CD1c-positive myeloid dendritic cell (primary cell): ENCODE measurements at regions not wholly inside any gene's neighbourhood (a gene's known extent, or its start where the extent isn't known, plus 50 kb on each side); places are given as distances from the start of the nearest gene placed in this dataset.
"Not testable (repeated sequence)": the region's sequence is repeated elsewhere in the genome, so short reads cannot be mapped to it uniquely, and the experiment has no call there.

Experiments
- DNase-seq: peaks from one replicate; pipeline ENCODE4 v3.0.0-alpha.2; 2016; ENCODE audit errors: extremely low spot score

GRCh38 chr21:9745457-9746108 lies 775.8 kb upstream of the TPTE start:
- not testable (repeated sequence) for DNase-seq

- DNase-seq: not testable (repeated sequence)
Measured at GRCh38 chr21:9746311-9746710, 775.1 kb upstream of the TPTE start.

GRCh38 chr21:9746831-9747606 lies 774.4 kb upstream of the TPTE start:
- DNase-seq: not testable (repeated sequence)

GRCh38 chr21:9747870-9748269 lies 773.5 kb upstream of the TPTE start:
- not testable (repeated sequence) for DNase-seq

GRCh38 chr21:9748451-9748850 lies 772.9 kb upstream of the TPTE start:
- not testable (repeated sequence) for DNase-seq

- DNase-seq: not testable (repeated sequence)
Measured at GRCh38 chr21:9749741-9750230, 771.6 kb upstream of the TPTE start.

- DNase-seq: no peak
Measured at GRCh38 chr21:9750341-9751086, 770.9 kb upstream of the TPTE start.

- DNase-seq: not testable (repeated sequence)
Measured at GRCh38 chr21:9751087-9751585, 770.2 kb upstream of the TPTE start.

GRCh38 chr21:9752028-9752427 lies 769.4 kb upstream of the TPTE start:
- DNase-seq: not testable (repeated sequence)

- DNase-seq: not testable (repeated sequence)
Measured at GRCh38 chr21:9753441-9753840, 767.9 kb upstream of the TPTE start.

GRCh38 chr21:9753943-9754342 lies 767.4 kb upstream of the TPTE start:
- DNase-seq: no peak

- DNase-seq: not testable (repeated sequence)
Measured at GRCh38 chr21:9754434-9754833, 766.9 kb upstream of the TPTE start.

GRCh38 chr21:9755611-9756010 lies 765.8 kb upstream of the TPTE start:
- DNase-seq: no peak

GRCh38 chr21:9756677-9757076 lies 764.7 kb upstream of the TPTE start:
- DNase-seq: no peak

GRCh38 chr21:9757118-9757517 lies 764.3 kb upstream of the TPTE start:
- not testable (repeated sequence) for DNase-seq

- not testable (repeated sequence) for DNase-seq
Measured at GRCh38 chr21:9757572-9757971, 763.8 kb upstream of the TPTE start.

GRCh38 chr21:9758141-9758540 lies 763.2 kb upstream of the TPTE start:
- no peak for DNase-seq

- DNase-seq: no peak
Measured at GRCh38 chr21:9758888-9759287, 762.5 kb upstream of the TPTE start.

GRCh38 chr21:9759972-9760371 lies 761.4 kb upstream of the TPTE start:
- no peak for DNase-seq

GRCh38 chr21:9760398-9761074 lies 760.8 kb upstream of the TPTE start:
- no peak for DNase-seq

- no peak for DNase-seq
Measured at GRCh38 chr21:9763306-9763705, 758.1 kb upstream of the TPTE start.

GRCh38 chr21:9763807-9764206 lies 757.6 kb upstream of the TPTE start:
- no peak for DNase-seq
